SK-N-SH treated with all-trans-retinoic acid at 6 μM for 48 hours (cell line): ENCODE measurements at regions not wholly inside any gene's neighbourhood (a gene's known extent, or its start where the extent isn't known, plus 50 kb on each side); places are given as distances from the start of the nearest gene placed in this dataset.

ENCODE experiments used
- ESRRG ChIP-seq: fragments of 250-450 bp; sonication (Bioruptor Pico); IDR thresholded peaks from 2 replicates; pipeline ENCODE4 v1.6.1; 2021; ENCODE audit warnings: mild to moderate bottlenecking
- PPARA ChIP-seq: fragments of 250-450 bp; sonication (Bioruptor Pico); IDR thresholded peaks from 2 replicates; pipeline ENCODE4 v1.5.0; 2020; ENCODE audit warnings: mild to moderate bottlenecking, borderline replicate concordance
- RARB ChIP-seq: fragments of 250-450 bp; sonication (Bioruptor Pico); IDR thresholded peaks from 2 replicates; pipeline ENCODE4 v1.8.0; 2021; ENCODE audit warnings: mild to moderate bottlenecking, moderate library complexity
- TCF4 ChIP-seq: fragments of 250-450 bp; sonication (Bioruptor Pico); IDR thresholded peaks from 2 replicates; pipeline ENCODE4 v1.8.0; 2021; ENCODE audit warnings: mild to moderate bottlenecking, moderate library complexity, borderline replicate concordance
- TF ChIP-seq, protein P1 (sequence below): fragments of 250-450 bp; sonication (Bioruptor Pico); IDR thresholded peaks from 2 replicates; pipeline ENCODE4 v1.5.1; 2021; ENCODE audit warnings: mild to moderate bottlenecking, moderate library complexity

DNA sequence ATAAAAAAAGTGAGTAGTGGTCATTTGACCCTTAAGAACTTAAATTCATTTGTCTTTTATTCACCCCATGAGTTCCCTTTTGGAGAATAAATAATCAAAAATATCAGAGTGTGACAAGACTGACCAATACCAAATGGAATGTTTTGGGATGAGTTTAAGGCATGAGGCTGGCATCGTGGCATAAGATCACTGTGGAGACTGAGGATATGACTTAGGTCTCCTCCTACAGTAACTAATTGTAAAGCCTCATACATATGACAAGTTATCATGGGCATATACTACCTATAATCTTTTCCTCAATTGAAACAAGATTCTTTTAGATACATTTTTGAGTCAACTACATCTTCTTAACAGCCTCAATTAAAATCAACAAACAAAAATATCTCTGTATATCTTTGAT is 782.0 kb downstream of the SLITRK1 start:
- TF ChIP-seq TCF4 (CRISPR knock-in tag) (no peak), ESRRG (no peak), PPARA (no peak), RARB (CRISPR knock-in tag) (no peak)
- TF ChIP-seq, protein P1, sequence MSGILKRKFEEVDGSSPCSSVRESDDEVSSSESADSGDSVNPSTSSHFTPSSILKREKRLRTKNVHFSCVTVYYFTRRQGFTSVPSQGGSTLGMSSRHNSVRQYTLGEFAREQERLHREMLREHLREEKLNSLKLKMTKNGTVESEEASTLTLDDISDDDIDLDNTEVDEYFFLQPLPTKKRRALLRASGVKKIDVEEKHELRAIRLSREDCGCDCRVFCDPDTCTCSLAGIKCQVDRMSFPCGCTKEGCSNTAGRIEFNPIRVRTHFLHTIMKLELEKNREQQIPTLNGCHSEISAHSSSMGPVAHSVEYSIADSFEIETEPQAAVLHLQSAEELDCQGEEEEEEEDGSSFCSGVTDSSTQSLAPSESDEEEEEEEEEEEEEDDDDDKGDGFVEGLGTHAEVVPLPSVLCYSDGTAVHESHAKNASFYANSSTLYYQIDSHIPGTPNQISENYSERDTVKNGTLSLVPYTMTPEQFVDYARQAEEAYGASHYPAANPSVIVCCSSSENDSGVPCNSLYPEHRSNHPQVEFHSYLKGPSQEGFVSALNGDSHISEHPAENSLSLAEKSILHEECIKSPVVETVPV (CRISPR knock-in tag): no peak
